GM20000 (cell line): ENCODE measurements at regions not wholly inside any gene's neighbourhood (a gene's known extent, or its start where the extent isn't known, plus 50 kb on each side); places are given as distances from the start of the nearest gene placed in this dataset.

ENCODE experiments used
- DNase-seq: peaks from one replicate; pipeline ENCODE4 v3.0.0; 2012; ENCODE audit warnings: low spot score
- TF ChIP-seq, protein P1 (sequence below): IDR thresholded peaks from 2 replicates; pipeline ENCODE4 v1.5.1; 2012; ENCODE audit warnings: mild to moderate bottlenecking, control low read depth; ENCODE audit errors: extremely low read depth, missing control alignments

DNA sequence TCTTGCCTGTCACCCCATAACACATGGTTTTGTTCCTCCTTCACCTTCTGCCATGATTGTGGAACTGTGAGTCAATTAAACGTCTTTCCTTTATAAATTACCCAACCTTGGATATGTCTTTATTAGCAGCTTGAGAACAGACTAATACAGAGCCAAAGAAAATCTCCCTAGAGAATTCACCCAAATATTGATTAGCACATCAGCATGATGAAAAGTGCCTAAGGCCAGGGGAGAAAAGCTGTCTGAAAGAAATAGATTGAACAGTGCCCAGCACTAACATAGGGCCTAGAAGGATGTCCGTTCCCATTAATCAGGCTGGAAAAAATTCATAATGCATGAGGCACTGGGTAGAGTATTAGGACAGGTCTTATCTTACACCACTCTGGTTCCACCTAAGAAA is 111.9 kb upstream of the CALN1 start:
- TF ChIP-seq, protein P1, sequence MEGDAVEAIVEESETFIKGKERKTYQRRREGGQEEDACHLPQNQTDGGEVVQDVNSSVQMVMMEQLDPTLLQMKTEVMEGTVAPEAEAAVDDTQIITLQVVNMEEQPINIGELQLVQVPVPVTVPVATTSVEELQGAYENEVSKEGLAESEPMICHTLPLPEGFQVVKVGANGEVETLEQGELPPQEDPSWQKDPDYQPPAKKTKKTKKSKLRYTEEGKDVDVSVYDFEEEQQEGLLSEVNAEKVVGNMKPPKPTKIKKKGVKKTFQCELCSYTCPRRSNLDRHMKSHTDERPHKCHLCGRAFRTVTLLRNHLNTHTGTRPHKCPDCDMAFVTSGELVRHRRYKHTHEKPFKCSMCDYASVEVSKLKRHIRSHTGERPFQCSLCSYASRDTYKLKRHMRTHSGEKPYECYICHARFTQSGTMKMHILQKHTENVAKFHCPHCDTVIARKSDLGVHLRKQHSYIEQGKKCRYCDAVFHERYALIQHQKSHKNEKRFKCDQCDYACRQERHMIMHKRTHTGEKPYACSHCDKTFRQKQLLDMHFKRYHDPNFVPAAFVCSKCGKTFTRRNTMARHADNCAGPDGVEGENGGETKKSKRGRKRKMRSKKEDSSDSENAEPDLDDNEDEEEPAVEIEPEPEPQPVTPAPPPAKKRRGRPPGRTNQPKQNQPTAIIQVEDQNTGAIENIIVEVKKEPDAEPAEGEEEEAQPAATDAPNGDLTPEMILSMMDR, result no peak
- no peak for DNase-seq

DNA sequence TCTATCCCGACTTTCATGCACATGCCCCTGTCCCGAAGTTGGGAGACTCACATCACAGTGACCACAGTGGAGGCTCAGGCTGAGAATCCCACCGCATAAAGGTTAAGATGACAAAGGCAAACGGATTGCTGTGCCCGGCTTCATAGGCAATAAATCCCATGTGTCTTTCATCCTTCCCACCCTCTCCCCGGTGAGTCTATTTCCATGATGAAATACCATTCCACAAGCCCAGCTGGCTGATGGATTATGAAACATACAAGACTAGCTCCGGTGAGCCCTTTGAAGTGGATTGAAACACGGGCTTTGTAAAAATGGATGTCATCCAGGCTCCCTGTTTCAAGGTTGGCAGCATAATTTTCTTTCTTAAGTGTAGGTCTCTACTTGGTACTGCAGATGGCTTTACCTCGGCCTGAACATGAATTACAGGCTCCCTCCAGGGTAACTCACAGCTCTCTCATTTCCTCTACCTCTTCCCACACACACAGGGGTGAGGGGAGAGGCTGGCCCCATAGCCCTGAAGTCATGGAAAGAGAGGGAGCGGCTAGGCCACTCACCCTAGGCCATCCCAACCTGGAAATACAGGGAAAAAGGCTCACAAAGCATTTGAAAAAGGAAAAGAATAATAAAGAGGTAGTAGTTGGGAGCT is 92.0 kb upstream of the CALN1 start:
- TF ChIP-seq, protein P1, result no peak
- DNase-seq, result no peak

DNA sequence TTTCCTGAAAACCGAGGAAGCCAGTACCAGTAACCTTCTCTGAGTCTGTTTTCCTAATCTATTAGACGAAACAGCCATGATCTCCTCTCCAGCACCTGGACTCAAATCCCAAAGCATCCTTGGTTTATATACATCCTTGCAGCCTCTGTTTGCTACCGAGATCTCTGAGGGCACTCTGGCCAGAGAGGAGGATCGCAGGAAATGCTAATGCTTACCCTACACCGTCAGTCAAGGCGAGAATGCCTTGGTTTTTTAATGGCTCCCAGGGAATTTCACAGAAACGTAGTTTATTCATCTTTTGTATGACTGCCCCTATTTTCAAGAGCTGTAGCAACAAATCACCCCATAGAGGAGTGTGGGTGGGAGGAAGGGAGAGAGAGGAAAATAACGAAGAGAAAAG is 91.5 kb upstream of the CALN1 start:
- TF ChIP-seq, protein P1, result no peak
- no peak for DNase-seq

DNA sequence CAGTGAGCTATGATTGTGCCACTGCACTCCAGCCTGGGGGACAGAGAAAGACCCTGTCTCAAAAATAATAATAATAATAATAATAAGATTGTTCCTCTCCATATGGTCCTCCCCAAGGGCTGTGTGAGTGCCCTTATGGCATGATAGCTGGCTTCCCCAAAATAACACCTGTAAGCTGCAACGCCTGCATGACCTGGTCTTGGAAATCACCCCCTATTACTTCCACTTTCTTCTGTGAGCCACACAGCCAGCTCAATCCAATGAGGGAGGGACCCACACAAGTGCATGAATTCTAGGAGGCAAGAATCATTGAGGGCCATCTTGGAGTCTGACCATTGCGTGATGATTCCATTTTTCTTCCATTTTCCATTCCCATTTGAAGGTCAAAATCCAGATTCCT is 82.7 kb upstream of the CALN1 start:
- TF ChIP-seq, protein P1, result no peak
- DNase-seq, result no peak

DNA sequence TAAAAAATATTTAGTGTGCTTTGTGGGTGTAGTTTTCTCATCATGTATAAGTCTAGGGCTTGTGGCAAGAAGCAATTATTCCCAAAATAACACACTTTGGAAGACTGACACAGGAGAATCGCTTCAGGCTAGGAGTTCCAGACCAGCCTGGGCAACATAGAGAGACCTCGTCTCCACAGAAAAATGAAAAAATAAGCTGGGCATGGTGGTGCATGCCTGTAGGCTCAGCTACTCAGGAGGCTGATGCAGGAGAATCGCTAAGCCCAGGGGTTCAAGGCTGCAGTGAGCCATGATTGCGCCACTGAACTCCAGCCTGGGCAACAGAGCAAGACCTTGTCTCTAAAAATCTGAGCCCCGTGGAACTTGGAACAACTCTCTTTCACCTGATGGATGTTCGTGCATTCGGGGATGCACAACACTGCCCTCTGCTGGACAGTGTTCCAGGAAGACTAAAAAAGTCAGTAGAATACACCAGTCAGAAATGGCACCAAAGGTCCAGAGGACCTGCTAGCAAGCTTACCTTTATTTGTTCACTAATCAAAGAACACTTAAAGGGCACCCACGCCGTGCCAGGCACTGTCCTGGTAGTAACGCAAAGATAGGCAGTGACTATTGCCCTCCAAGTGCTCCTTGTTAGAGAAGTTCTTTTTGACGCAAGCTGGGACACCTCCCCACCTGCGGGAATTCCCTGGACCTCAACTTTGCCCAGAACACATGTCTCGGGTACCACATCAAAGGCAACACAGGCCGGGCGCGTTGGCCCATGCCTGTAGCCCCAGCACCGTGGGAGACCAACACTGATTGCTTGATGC is 81.9 kb upstream of the CALN1 start:
- TF ChIP-seq, protein P1, result peak; percentile 57
- peak; percentile 63 for DNase-seq

DNA sequence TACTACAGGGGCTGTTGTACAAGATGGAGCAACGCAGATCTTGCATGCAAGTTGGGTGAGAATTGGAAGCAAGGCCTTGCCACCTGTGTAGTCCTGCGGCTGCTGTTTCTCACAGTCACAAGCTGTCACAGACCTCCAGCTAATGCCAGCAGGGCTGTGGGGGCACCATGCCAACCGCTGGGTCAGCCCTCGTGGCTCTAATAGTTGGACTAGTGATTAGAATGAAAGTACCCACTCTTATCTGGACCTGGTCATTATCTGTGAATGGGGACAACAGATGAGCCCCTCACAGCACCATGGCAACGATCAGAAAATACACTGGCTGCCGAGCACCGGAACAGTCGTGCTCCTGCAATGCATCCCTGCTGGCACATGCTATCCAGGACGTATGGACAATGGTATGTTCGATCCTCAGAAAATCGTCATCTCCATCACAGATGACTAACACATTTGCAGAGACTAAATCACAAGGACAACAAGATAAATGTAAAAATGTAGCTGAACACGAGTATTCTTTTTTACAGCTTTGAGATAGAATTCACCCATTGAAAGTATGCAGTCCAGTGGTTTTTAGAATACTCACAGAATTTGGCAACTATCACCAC is 80.4 kb upstream of the CALN1 start:
- no peak for DNase-seq
- TF ChIP-seq, protein P1, result no peak

DNA sequence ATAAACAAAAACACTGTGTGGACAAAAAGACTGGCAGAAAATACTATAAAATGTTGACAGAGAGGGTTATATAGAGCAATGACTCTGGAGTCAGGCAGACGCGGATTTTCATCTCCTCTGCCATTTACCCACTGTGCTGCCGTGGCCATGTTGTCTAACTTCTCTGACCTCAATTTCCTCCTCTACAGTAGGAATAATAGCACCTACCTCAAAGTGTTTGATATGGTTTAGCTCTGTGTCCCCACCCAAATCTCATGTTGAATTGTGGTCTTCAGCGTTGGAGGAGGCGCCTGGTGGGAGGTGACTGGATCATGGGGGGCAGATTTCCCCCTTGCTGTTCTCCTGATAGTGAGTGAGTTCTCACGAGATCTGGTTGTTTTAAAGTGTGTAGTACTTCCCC is 78.2 kb upstream of the CALN1 start:
- TF ChIP-seq, protein P1, result no peak
- DNase-seq, result no peak
